AG04450 (cell line): ENCODE measurements at regions not wholly inside any gene's neighbourhood (a gene's known extent, or its start where the extent isn't known, plus 50 kb on each side); places are given as distances from the start of the nearest gene placed in this dataset.
"Not testable (repeated sequence)": the region's sequence is repeated elsewhere in the genome, so short reads cannot be mapped to it uniquely, and the experiment has no call there.

Experiments used
- CTCF ChIA-PET: fragments of 300-600, 350-600 bp; formaldehyde crosslinking; extraction: SDS; loops from one replicate; lab custom pipeline; 2022; ENCODE audit warnings: antibody characterized with exemption, inconsistent platforms; lab: Charles Lee
- POLR2A ChIA-PET: fragments of 350-600 bp; formaldehyde crosslinking; extraction: SDS; loops from one replicate; lab custom pipeline; 2021; ENCODE audit warnings: antibody characterized with exemption, inconsistent platforms; lab: Yijun Ruan, JAX
- DNase-seq: peaks from one replicate; pipeline ENCODE4 v3.0.0-alpha.2; 2011; ENCODE audit warnings: low read depth, low spot score
- H3K27ac ChIP-seq: one replicate; pipeline ENCODE4 v1.5.1; 2012; ENCODE audit warnings: low read depth, low read length, control low read depth
- H3K27me3 ChIP-seq: one replicate; pipeline ENCODE4 v1.6.0; 2012; ENCODE audit warnings: low read length; ENCODE audit not compliant: control insufficient read depth, insufficient read depth
- H3K4me3 ChIP-seq: 2 replicates; pipeline ENCODE4 v1.5.1; 2011; ENCODE audit warnings: mild to moderate bottlenecking, low read depth, low read length, control low read depth
- H3K9me3 ChIP-seq: 2 replicates; pipeline ENCODE4 v1.5.1; 2012; ENCODE audit warnings: low read length; ENCODE audit not compliant: control insufficient read depth, insufficient read depth

- CTCF ChIA-PET, result interaction anchor here (0.6 kb wide), 1 partner anchor 930 kb away, joined by 4 read pairs; no protein-coding TSS in a partner anchor
- not testable (repeated sequence) for H3K9me3 ChIP-seq, H3K27ac ChIP-seq
These were observed 54.9 kb upstream of the RXYLT1 start for GRCh38 chr12:63724825-63725224.

More at GRCh38 chr12:63724825-63725224, 54.9 kb upstream of the RXYLT1 start:
- H3K4me3 ChIP-seq, H3K27me3 ChIP-seq, POLR2A ChIA-PET, DNase-seq: not testable (repeated sequence)
